SKM-1 (cell line): ENCODE measurements at regions not wholly inside any gene's neighbourhood (a gene's known extent, or its start where the extent isn't known, plus 50 kb on each side); places are given as distances from the start of the nearest gene placed in this dataset.
"Not testable (repeated sequence)": the region's sequence is repeated elsewhere in the genome, so short reads cannot be mapped to it uniquely, and the experiment has no call there.

Source experiments
- DNase-seq: peaks from one replicate; lab custom pipeline; 2025; ENCODE audit not compliant: unreplicated experiment; lab: John Stamatoyannopoulos, UW

- DNase-seq: no peak
Observed at GRCh38 chr18:2192562-2192961, 378.7 kb downstream of the METTL4 start.

GRCh38 chr18:2197946-2198345, 373.4 kb downstream of the METTL4 start:
- no peak for DNase-seq

GRCh38 chr18:2199060-2199459, 372.2 kb downstream of the METTL4 start:
- no peak for DNase-seq

- DNase-seq: no peak
Observed at GRCh38 chr18:2201036-2201600, 370.2 kb downstream of the METTL4 start.

- DNase-seq: no peak
Observed at GRCh38 chr18:2204736-2205135, 366.6 kb downstream of the METTL4 start.

GRCh38 chr18:2207294-2207693, 364.0 kb downstream of the METTL4 start:
- DNase-seq: no peak

GRCh38 chr18:2212598-2213205, 358.6 kb downstream of the METTL4 start:
- no peak for DNase-seq

- DNase-seq: no peak
Observed at GRCh38 chr18:2213905-2214304, 357.4 kb downstream of the METTL4 start.

GRCh38 chr18:2217356-2217755, 353.9 kb downstream of the METTL4 start:
- DNase-seq: no peak

GRCh38 chr18:2218101-2218500, 353.2 kb downstream of the METTL4 start:
- DNase-seq: no peak

GRCh38 chr18:2219706-2220105, 351.6 kb downstream of the METTL4 start:
- no peak for DNase-seq

- DNase-seq: no peak
Observed at GRCh38 chr18:2222270-2223185, 348.8 kb downstream of the METTL4 start.

- no peak for DNase-seq
Observed at GRCh38 chr18:2223449-2223848, 347.9 kb downstream of the METTL4 start.

- peak; percentile 49 for DNase-seq
Observed at GRCh38 chr18:2223849-2224248, 347.5 kb downstream of the METTL4 start.

- no peak for DNase-seq
Observed at GRCh38 chr18:2236232-2236631, 335.1 kb downstream of the METTL4 start.

- no peak for DNase-seq
Observed at GRCh38 chr18:2237706-2238105, 333.6 kb downstream of the METTL4 start.

- no peak for DNase-seq
Observed at GRCh38 chr18:2240311-2240705, 331.0 kb downstream of the METTL4 start.

GRCh38 chr18:2244641-2245040, 326.7 kb downstream of the METTL4 start:
- DNase-seq: no peak

- not testable (repeated sequence) for DNase-seq
Observed at GRCh38 chr18:2247101-2247500, 324.2 kb downstream of the METTL4 start.

GRCh38 chr18:2254977-2255376, 316.3 kb downstream of the METTL4 start:
- DNase-seq: no peak

GRCh38 chr18:2256577-2256976, 314.7 kb downstream of the METTL4 start:
- DNase-seq: peak; percentile 2

- no peak for DNase-seq
Observed at GRCh38 chr18:2258954-2259353, 312.4 kb downstream of the METTL4 start.
